ENCODE measurements at regions not wholly inside any gene's neighbourhood (a gene's known extent, or its start where the extent isn't known, plus 50 kb on each side); places are given as distances from the start of the nearest gene placed in this dataset.

DNA sequence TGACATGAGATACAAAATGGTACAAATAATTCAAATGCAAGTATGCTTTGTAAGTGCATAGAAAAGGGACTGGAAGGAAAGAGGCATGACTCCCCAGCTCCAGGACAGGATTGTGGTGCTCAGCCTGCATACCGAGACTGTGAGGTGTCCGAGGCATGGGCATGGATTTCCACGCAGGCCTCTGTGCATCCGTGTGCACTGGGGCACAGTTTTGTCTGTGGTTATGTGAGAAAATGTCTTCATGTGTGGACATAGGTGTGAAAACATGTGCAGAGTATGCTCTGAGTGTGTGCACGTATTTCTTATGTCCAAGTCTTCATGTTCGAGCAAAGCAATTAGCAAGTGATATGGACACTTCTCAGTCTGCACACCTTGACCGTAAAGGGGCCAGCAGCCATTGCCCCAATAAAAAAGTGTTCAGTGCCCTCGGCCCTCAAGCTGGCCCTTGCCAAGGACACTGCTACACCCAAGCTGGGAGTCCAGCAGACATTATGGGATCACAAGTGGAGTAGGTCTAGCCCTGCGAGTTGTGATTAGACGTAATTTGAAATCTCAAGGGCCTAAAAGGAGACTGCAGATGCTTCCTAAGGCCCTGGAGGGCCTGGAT is 120.7 kb downstream of the CYP26B1 start:
- no peak for TF ChIP-seq POLR2AphosphoS5 (IDR thresholded peaks at IDR 0.05; ENCODE audit: borderline replicate concordance, low read depth, low read length)
- no peak for TF ChIP-seq FOXP2 (optimal IDR thresholded peaks at IDR 0.05; ENCODE audit: control extremely low read depth, extremely low read length, insufficient read depth)
